Lower leg skin (tissue), 4 donors: ENCODE measurements at regions not wholly inside any gene's neighbourhood (a gene's known extent, or its start where the extent isn't known, plus 50 kb on each side); places are given as distances from the start of the nearest gene placed in this dataset.

Experiments used
- DNase-seq, 2 donors: peaks; one replicate each; pipeline ENCODE4 v3.0.0-alpha.2; 2019; ENCODE audit warnings: low spot score in 2 of 2
- H3K4me3 ChIP-seq: fragments of 200-600 bp; sonication (generic); 2 replicates; pipeline ENCODE4 v1.5.1; 2017; ENCODE audit warnings: mild to moderate bottlenecking, low read depth; ENCODE audit not compliant: poor library complexity, severe bottlenecking
- CTCF ChIP-seq, 3 donors: fragments of 450-650 bp; IDR thresholded peaks; one replicate each; pipeline ENCODE4 v1.5.1; 2016; ENCODE audit warnings: antibody characterized with exemption in 3 of 3, mild to moderate bottlenecking in 3 of 3, moderate library complexity in 2 of 3
- POLR2A ChIP-seq, 2 donors: fragments of 450-650 bp; IDR thresholded peaks; one replicate each; pipeline ENCODE4 v1.6.1; 2016 to 2017; ENCODE audit warnings: antibody characterized with exemption in 2 of 2, mild to moderate bottlenecking in 1 of 2, moderate library complexity in 1 of 2
- WGBS, 2 donors: methylation state at CpG; one replicate each; pipeline ENCODE4 v1.1.5; 2018; 5-methylcytosine and 5-hydroxymethylcytosine counted together
- intact Hi-C: fragments of 100-400 bp; cut with DNase I; formaldehyde crosslinking; loops from one replicate; pipeline ENCODE4 v1.15.0; 2023; ENCODE audit warnings: low total_unique reads

- no peak overlapping the region for H3K4me3 ChIP-seq
- 85 to 92% methylated on average over 1 of the region's 1 CpG for WGBS, 2 donors
- DNase-seq = no peak
- no peak for TF ChIP-seq POLR2A (IDR thresholded peaks at IDR 0.05)
- TF ChIP-seq CTCF (IDR thresholded peaks at IDR 0.05) = no peak
- intact Hi-C loops = no loop called here
Observed at GRCh38 chr12:91767237-91767636, 378.4 kb downstream of the BTG1 start.

- intact Hi-C loops = no loop called here
- WGBS, 2 donors = 70 to 71% methylated on average over 1 of the region's 1 CpG
- TF ChIP-seq POLR2A (IDR thresholded peaks at IDR 0.05) = no peak
- no peak for TF ChIP-seq CTCF (IDR thresholded peaks at IDR 0.05)
- no peak overlapping the region for H3K4me3 ChIP-seq
- no peak for DNase-seq
Observed at GRCh38 chr12:91766454-91766853, 379.2 kb downstream of the BTG1 start.

GRCh38 chr12:91763654-91764370 lies 381.8 kb downstream of the BTG1 start:
- TF ChIP-seq CTCF (IDR thresholded peaks at IDR 0.05) (no peak), POLR2A (IDR thresholded peaks at IDR 0.05) (no peak)
- WGBS, 2 donors = 41 to 53% methylated on average over 5 of the region's 5 CpGs
- H3K4me3 ChIP-seq = no peak overlapping the region
- DNase-seq = no peak
- intact Hi-C loops = no loop called here

- no peak overlapping the region for H3K4me3 ChIP-seq
- TF ChIP-seq POLR2A (IDR thresholded peaks at IDR 0.05) (no peak), CTCF (IDR thresholded peaks at IDR 0.05) (no peak)
- WGBS, 2 donors = 97 to 98% methylated on average over 3 of the region's 3 CpGs
- no peak for DNase-seq
- intact Hi-C loops = no loop called here
Observed at GRCh38 chr12:91753649-91754048, 392.0 kb downstream of the BTG1 start.

- TF ChIP-seq POLR2A (IDR thresholded peaks at IDR 0.05) = no peak
- no peak for TF ChIP-seq CTCF (IDR thresholded peaks at IDR 0.05)
- H3K4me3 ChIP-seq = no peak overlapping the region
- WGBS, 2 donors = 77 to 92% methylated on average over 1 of the region's 1 CpG
- no peak for DNase-seq
- intact Hi-C loops = no loop called here
Observed at GRCh38 chr12:91746976-91747375, 398.7 kb downstream of the BTG1 start.

- no peak for DNase-seq
- TF ChIP-seq CTCF (IDR thresholded peaks at IDR 0.05) (no peak), POLR2A (IDR thresholded peaks at IDR 0.05) (no peak)
- intact Hi-C loops = no loop called here
- no peak overlapping the region for H3K4me3 ChIP-seq
- WGBS, 2 donors = 61 to 77% methylated on average over 2 of the region's 2 CpGs
Observed at GRCh38 chr12:91744597-91744996, 401.0 kb downstream of the BTG1 start.
